Astrocyte of the spinal cord (primary cell): ENCODE measurements at regions not wholly inside any gene's neighbourhood (a gene's known extent, or its start where the extent isn't known, plus 50 kb on each side); places are given as distances from the start of the nearest gene placed in this dataset.
"Not testable (repeated sequence)": the region's sequence is repeated elsewhere in the genome, so short reads cannot be mapped to it uniquely, and the experiment has no call there.

Source experiments
- DNase-seq: peaks from one replicate; pipeline ENCODE4 v3.0.0; 2011; ENCODE audit warnings: low read depth, low spot score
- H3K4me3 ChIP-seq: 2 replicates; pipeline ENCODE4 v1.5.1; 2011; ENCODE audit warnings: low read depth, mild to moderate bottlenecking, low read length, moderate library complexity
- CTCF ChIP-seq: IDR thresholded peaks from 2 replicates; pipeline ENCODE4 v1.5.1; 2012; ENCODE audit warnings: low read depth, mild to moderate bottlenecking, low read length, inconsistent platforms
- in situ Hi-C: cut with HindIII; loops from 2 replicates; pipeline ENCODE4 v1.10.0; 2017; ENCODE audit warnings: low sequenced_read_pairs

- H3K4me3 ChIP-seq: no peak overlapping the region
- in situ Hi-C loops: no loop called here
- no peak for DNase-seq
- TF ChIP-seq CTCF: no peak
These were observed 60.5 kb upstream of the FBXO28 start for GRCh38 chr1:224053456-224053855.

DNA sequence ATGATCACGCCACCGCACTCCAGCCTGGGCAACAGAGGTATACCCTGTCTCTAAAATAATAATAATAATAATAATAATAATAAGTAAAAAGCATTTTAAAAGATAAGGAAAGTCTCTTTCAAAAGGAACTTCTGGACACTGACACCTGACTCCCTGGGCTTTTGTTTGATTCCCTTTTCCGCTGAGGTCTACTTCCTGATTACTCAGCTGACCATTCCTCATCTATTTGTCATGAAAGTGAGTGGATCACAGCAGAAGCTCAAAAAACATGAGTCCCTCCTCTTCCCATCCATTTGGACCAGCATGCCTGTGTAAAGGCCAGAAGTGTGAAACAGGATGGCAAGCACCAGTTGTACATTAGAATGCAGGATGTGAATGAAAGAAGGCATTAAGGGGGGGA lies 61.1 kb upstream of the FBXO28 start:
- H3K4me3 ChIP-seq: no peak overlapping the region
- DNase-seq: peak; percentile 52
- no peak for TF ChIP-seq CTCF
- in situ Hi-C loops: no loop called here

GRCh38 chr1:224051782-224052181 lies 62.1 kb upstream of the FBXO28 start:
- H3K4me3 ChIP-seq, DNase-seq, in situ Hi-C loops: not testable (repeated sequence)

GRCh38 chr1:224051086-224051406 lies 62.9 kb upstream of the FBXO28 start:
- no peak for TF ChIP-seq CTCF
- no peak for DNase-seq
- no peak overlapping the region for H3K4me3 ChIP-seq
- in situ Hi-C loops: no loop called here

GRCh38 chr1:224047538-224047937 lies 66.4 kb upstream of the FBXO28 start:
- no peak for TF ChIP-seq CTCF
- in situ Hi-C loops: no loop called here
- peak; percentile 35 for DNase-seq
- no peak overlapping the region for H3K4me3 ChIP-seq

- in situ Hi-C loops: no loop called here
- no peak for TF ChIP-seq CTCF
- no peak for DNase-seq
- no peak overlapping the region for H3K4me3 ChIP-seq
These were observed 68.4 kb upstream of the FBXO28 start for GRCh38 chr1:224045556-224045955.

DNA sequence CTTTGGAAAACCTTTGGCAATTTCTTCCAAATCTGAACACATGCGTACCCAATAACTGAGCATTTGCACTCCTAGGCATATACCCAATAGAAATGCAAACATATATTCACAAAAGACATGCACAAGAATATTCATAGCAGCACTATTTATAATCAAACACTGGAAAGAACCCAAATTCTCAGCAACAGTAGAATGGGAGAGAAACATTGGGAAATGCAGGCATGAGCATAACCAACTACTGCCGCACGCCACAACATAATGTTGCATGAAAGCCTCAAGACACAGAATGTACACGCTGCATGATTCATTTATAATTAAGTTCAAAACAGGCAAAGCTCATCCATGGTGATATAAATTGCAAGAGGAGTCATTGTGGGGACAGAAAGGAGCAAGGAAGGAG lies 69.5 kb upstream of the FBXO28 start:
- in situ Hi-C loops: no loop called here
- no peak overlapping the region for H3K4me3 ChIP-seq
- DNase-seq: no peak
- TF ChIP-seq CTCF: no peak
